K562 (cell line): ENCODE measurements at regions not wholly inside any gene's neighbourhood (a gene's known extent, or its start where the extent isn't known, plus 50 kb on each side); places are given as distances from the start of the nearest gene placed in this dataset.

ENCODE experiments used
- ATAC-seq: fragments of 200-7000 bp; cut with Tn5 transposase; 3 replicates; pipeline ENCODE4 v1.9.1; 2020; ENCODE audit warnings: moderate library complexity
- BruUV-seq: library from RNA; stranded (reverse); fragments of 400-500 nt; replicated peaks from 2 replicates; lab custom pipeline; 2021; lab: Mats Ljungman, UMichigan
- CTCF ChIA-PET: fragments of 300-600 bp; formaldehyde crosslinking; extraction: SDS; loops from one replicate; lab custom pipeline; 2021; ENCODE audit warnings: low intra/inter-chr PET ratio; lab: Yijun Ruan, JAX
- POLR2A ChIA-PET: fragments of 300-600, 350-650 bp; sonication (Branson Sonifier 250); formaldehyde crosslinking; extraction: SDS; loops from one replicate; lab custom pipeline; 2021; ENCODE audit warnings: antibody characterized with exemption, inconsistent platforms; lab: Yijun Ruan, JAX
- DNase-seq, 4 experiments: peaks; one replicate each; pipeline versions ENCODE4 v3.0.0 to v3.0.0-alpha.2; 2011 to 2018; ENCODE audit warnings: low spot score in 3 of 4, mixed read lengths in 3 of 4; ENCODE audit errors: extremely low read depth in 1 of 4
- FAIRE-seq: peaks from 2 replicates; lab custom pipeline; 2011; peaks lifted over from hg19 to GRCh38; lab: Jason Lieb, UNC
- H2AFZ ChIP-seq: 2 replicates; pipeline ENCODE4 v1.6.0; 2011; ENCODE audit warnings: low read depth, low read length, control low read depth, inconsistent platforms
- H3K27ac ChIP-seq: fragments of 200-600 bp; 3 replicates; pipeline ENCODE4 v1.8.0; 2011; ENCODE audit warnings: low read depth, mild to moderate bottlenecking, control low read depth, inconsistent platforms, low read length, moderate library complexity, mixed read lengths; ENCODE audit errors: extremely low read depth
- H3K27me3 ChIP-seq, 2 experiments: fragments of 300-600 bp in 1 of 2; 2 replicates in 1 of 2; 3 replicates in 1 of 2; pipeline versions ENCODE4 v1.6.0 to v1.8.0; 2011; ENCODE audit warnings: inconsistent platforms in 2 of 2, low read length in 2 of 2, mild to moderate bottlenecking in 1 of 2, mixed read lengths in 1 of 2, moderate library complexity in 1 of 2; ENCODE audit not compliant: control insufficient read depth in 2 of 2, insufficient read depth in 2 of 2
- H3K36me3 ChIP-seq: fragments of 300-600 bp; 3 replicates; pipeline ENCODE4 v1.8.0; 2011; ENCODE audit warnings: mild to moderate bottlenecking, low read length, inconsistent platforms; ENCODE audit not compliant: control insufficient read depth, insufficient read depth
- H3K4me1 ChIP-seq, 2 experiments: fragments of 200-600 bp in 1 of 2; replicated peaks in 1 of 2; 2 replicates in 1 of 2; 3 replicates in 1 of 2; pipeline versions ENCODE4 v1.5.1 to v1.8.0; 2011; ENCODE audit warnings: inconsistent platforms in 2 of 2, low read length in 2 of 2, mild to moderate bottlenecking in 1 of 2, mixed read lengths in 1 of 2, moderate library complexity in 1 of 2; ENCODE audit not compliant: control insufficient read depth in 2 of 2, insufficient read depth in 2 of 2
- H3K4me2 ChIP-seq: 2 replicates; pipeline ENCODE4 v1.6.1; 2011; ENCODE audit warnings: low read length, control low read depth, inconsistent platforms, mixed read lengths; ENCODE audit not compliant: insufficient read depth
- H3K4me3 ChIP-seq: fragments of 200-600 bp; sonication (generic), shearing (Covaris generic); 2 replicates; pipeline ENCODE4 v1.5.1; 2016; ENCODE audit warnings: control low read depth, inconsistent platforms
- H3K79me2 ChIP-seq: fragments of 200-600 bp; 3 replicates; pipeline ENCODE4 v1.8.0; 2011; ENCODE audit warnings: low read length, inconsistent platforms; ENCODE audit not compliant: control insufficient read depth, insufficient read depth
- H3K9ac ChIP-seq, 2 experiments: 2 replicates each; pipeline versions ENCODE4 v1.6.0 to v1.6.1; 2011; ENCODE audit warnings: low read depth in 2 of 2, low read length in 2 of 2, control low read depth in 1 of 2, inconsistent platforms in 1 of 2, mild to moderate bottlenecking in 1 of 2, mixed read lengths in 1 of 2; ENCODE audit not compliant: insufficient read depth in 1 of 2
- H3K9me1 ChIP-seq: one replicate; pipeline ENCODE4 v1.6.0; 2011; ENCODE audit warnings: inconsistent platforms, mild to moderate bottlenecking, low read length, moderate library complexity; ENCODE audit not compliant: control insufficient read depth, insufficient read depth
- H3K9me3 ChIP-seq: replicated peaks from 2 replicates; pipeline ENCODE4 v1.5.1; 2011; ENCODE audit warnings: low read depth, low read length, inconsistent platforms; ENCODE audit not compliant: control insufficient read depth, insufficient read depth
- H4K20me1 ChIP-seq: replicated peaks from 2 replicates; pipeline ENCODE4 v1.6.1; 2011; ENCODE audit warnings: low read length, inconsistent platforms, mixed read lengths; ENCODE audit not compliant: control insufficient read depth, insufficient read depth
- DACH1 ChIP-seq: fragments of 450-650 bp; IDR thresholded peaks from 2 replicates; pipeline ENCODE4 v1.6.1; 2018; ENCODE audit not compliant: partially characterized antibody
- E4F1 ChIP-seq: fragments of 250-450 bp; sonication (Bioruptor Pico); IDR thresholded peaks from 2 replicates; pipeline ENCODE4 v1.5.0; 2021; ENCODE audit warnings: mild to moderate bottlenecking, borderline replicate concordance
- HMGN3 ChIP-seq: IDR thresholded peaks from 2 replicates; pipeline ENCODE4 v1.6.1; 2011; ENCODE audit warnings: borderline replicate concordance, low read depth, mild to moderate bottlenecking, mixed read lengths, low read length; ENCODE audit not compliant: insufficient read length; ENCODE audit errors: extremely low read depth
- MTA3 ChIP-seq: fragments of 450-650 bp; formaldehyde crosslinking; IDR thresholded peaks from 2 replicates; pipeline ENCODE4 v1.6.1; 2017; ENCODE audit warnings: mild to moderate bottlenecking, borderline replicate concordance
- NFE2 ChIP-seq: IDR thresholded peaks from 2 replicates; pipeline ENCODE4 v1.6.1; 2014; ENCODE audit warnings: antibody characterized with exemption, low read depth
- POU5F1 ChIP-seq: fragments of 150-350 bp; IDR thresholded peaks from 2 replicates; pipeline ENCODE4 v1.6.1; 2014; ENCODE audit warnings: borderline replicate concordance, low read length, low read depth, mild to moderate bottlenecking; ENCODE audit not compliant: partially characterized antibody
- SMARCE1 ChIP-seq: fragments of 450-650 bp; IDR thresholded peaks from 2 replicates; pipeline ENCODE4 v1.7.1; 2016; ENCODE audit warnings: mild to moderate bottlenecking
- THAP12 ChIP-seq: fragments of 250-450 bp; sonication (Bioruptor Pico); IDR thresholded peaks from 2 replicates; pipeline ENCODE4 v1.9.0; 2021; ENCODE audit warnings: mild to moderate bottlenecking, inconsistent platforms
- ZBTB49 ChIP-seq: sonication (generic); formaldehyde crosslinking; IDR thresholded peaks from 2 replicates; pipeline ENCODE4 v1.8.0; 2022; ENCODE audit warnings: missing genetic modification reagents, mild to moderate bottlenecking, borderline replicate concordance
- ZC3H4 ChIP-seq: sonication (generic); formaldehyde crosslinking; IDR thresholded peaks from 2 replicates; pipeline ENCODE4 v1.9.0; 2021; ENCODE audit warnings: missing genetic modification reagents, borderline replicate concordance
- ZFX ChIP-seq: sonication (generic); formaldehyde crosslinking; IDR thresholded peaks from 2 replicates; pipeline ENCODE4 v1.8.0; 2022; ENCODE audit warnings: mild to moderate bottlenecking, missing genetic modification reagents, moderate library complexity
- in situ Hi-C: fragments of 300-500 bp; cut with MboI; formaldehyde crosslinking; loops from 4 replicates; pipeline ENCODE4 v1.15.0; 2018; ENCODE audit warnings: inconsistent platforms, mixed read lengths
- intact Hi-C: fragments of 100-400 bp; cut with micrococcal nuclease; formaldehyde crosslinking; loops from 2 replicates; pipeline ENCODE4 v1.14.2; 2022

GRCh38 chr20:7159903-7160302 lies 392.4 kb downstream of the BMP2 start:
- intact Hi-C loops (no loop called here), in situ Hi-C loops (no loop called here)
- H3K4me1 ChIP-seq = no peaks in the 10 kb centered on the region
- DNase-seq (no peak), ATAC-seq (no peak), FAIRE-seq (no peak)
- H2AFZ ChIP-seq = no peak overlapping the region
- H3K4me2 ChIP-seq = no peak overlapping the region
- no peaks in the 10 kb centered on the region for H3K79me2 ChIP-seq
- no peaks in the 10 kb centered on the region for H3K36me3 ChIP-seq
- TF ChIP-seq MTA3 = no peak
- no peak for TF ChIP-seq SMARCE1
- no peak for TF ChIP-seq ZC3H4 (CRISPR knock-in tag)
- TF ChIP-seq DACH1 = no peak
- no peak for TF ChIP-seq THAP12 (CRISPR knock-in tag)
- TF ChIP-seq HMGN3 = no peak
- TF ChIP-seq ZBTB49 (CRISPR knock-in tag) = no peak
- TF ChIP-seq NFE2 = no peak
- TF ChIP-seq E4F1 (CRISPR knock-in tag) = no peak
- no peak for TF ChIP-seq ZFX
- TF ChIP-seq POU5F1 = no peak
- BruUV-seq = no TSS peak
- CTCF ChIA-PET = no interaction called here
- POLR2A ChIA-PET = no interaction called here
- H3K27me3 ChIP-seq = no peaks in the 10 kb centered on the region
- no peak overlapping the region for H3K9ac ChIP-seq
- H3K27ac ChIP-seq = no peak overlapping the region
- H3K9me1 ChIP-seq = no peaks in the 10 kb centered on the region
- H3K9me3 ChIP-seq = no peaks in the 10 kb centered on the region
- no peak overlapping the region for H3K4me3 ChIP-seq
- no peaks in the 10 kb centered on the region for H4K20me1 ChIP-seq
